ENCODE measurements at regions not wholly inside any gene's neighbourhood (a gene's known extent, or its start where the extent isn't known, plus 50 kb on each side); places are given as distances from the start of the nearest gene placed in this dataset.

- Mint-ChIP-seq H3K4me3 (no peak overlapping the region), H3K4me1 (no peaks in the 10 kb centered on the region), H3K27ac (no peak overlapping the region), H3K27me3 (peaks cover 26% of the 10 kb centered on the region), H3K9me3 (ENCODE audit: insufficient read depth) (no peaks in the 10 kb centered on the region)
- no peak for ATAC-seq (ENCODE audit: low read depth)
- Histone ChIP-seq H3K4me3 (ENCODE audit: control extremely low read depth in 1 of 5, extremely low read depth in 1 of 5, insufficient read depth in 1 of 5, low read depth in 2 of 5, low read length in 4 of 5) (no peak overlapping the region), H4K20me1 (ENCODE audit: control insufficient read depth, insufficient read depth, low read length, poor library complexity, severe bottlenecking) (no peaks in the 10 kb centered on the region), H3K27ac (ENCODE audit: low read length in 2 of 2) (no peak overlapping the region), H3K4me2 (replicated peaks; ENCODE audit: low read depth, low read length, poor library complexity, severe bottlenecking) (no peak overlapping the region), H3K4me1 (ENCODE audit: control insufficient read depth in 2 of 2, insufficient read depth in 2 of 2, low read length in 2 of 2) (no peaks in the 10 kb centered on the region), H3K36me3 (replicated peaks in 1 of 2; ENCODE audit: control extremely low read depth in 1 of 2, control insufficient read depth in 1 of 2, extremely low read depth in 1 of 2, insufficient read depth in 2 of 2, low read length in 1 of 2) (no peaks in the 10 kb centered on the region), H3K9me3 (ENCODE audit: control extremely low read depth in 1 of 3, control insufficient read depth in 2 of 3, insufficient read depth in 1 of 3, low read length in 2 of 3) (peaks cover 0 to 18% (median 0%) of the 10 kb centered on the region in 3 donors), H3K27me3 (replicated peaks in 1 of 4; ENCODE audit: control extremely low read depth in 1 of 4, control insufficient read depth in 3 of 4, insufficient read depth in 4 of 4, low read length in 3 of 4) (peaks cover 0 to 3% (median 0%) of the 10 kb centered on the region in 4 experiments), H3K9ac (ENCODE audit: low read length) (no peak overlapping the region), H3K79me2 (ENCODE audit: control insufficient read depth, insufficient read depth, low read length) (no peaks in the 10 kb centered on the region), H2AFZ (ENCODE audit: insufficient read depth, low read depth, low read length, poor library complexity, severe bottlenecking) (no peak overlapping the region)
- DNase-seq = no peak
- intact Hi-C loops (cut with micrococcal nuclease) = no loop called here
- ChIA-PET CTCF (no interaction called here), POLR2A (no interaction called here)
- TF ChIP-seq EZH2 (IDR thresholded peaks at IDR 0.05; ENCODE audit: borderline replicate concordance, insufficient read depth, low read depth, low read length, poor library complexity, severe bottlenecking) (no peak), CTCF (IDR thresholded peaks at IDR 0.05) (no peak)
- 88% methylated on average over 7 of the region's 12 CpGs for WGBS (ENCODE audit: insufficient coverage)
Observed at GRCh38 chr16:49022351-49022963, 259.2 kb downstream of the CBLN1 start.

- no peak overlapping the region for H2AFZ ChIP-seq (ENCODE audit: insufficient read depth, low read depth, low read length, poor library complexity, severe bottlenecking)
- CTCF ChIA-PET = no interaction called here
Observed at GRCh38 chr16:49021136-49021535, 260.5 kb downstream of the CBLN1 start.

More at GRCh38 chr16:49021136-49021535, 260.5 kb downstream of the CBLN1 start:
- peaks cover 0 to 21% (median 0%) of the 10 kb centered on the region in 3 donors for H3K9me3 ChIP-seq (ENCODE audit: control extremely low read depth in 1 of 3, control insufficient read depth in 2 of 3, insufficient read depth in 1 of 3, low read length in 2 of 3)
- H3K36me3 ChIP-seq (replicated peaks in 1 of 2; ENCODE audit: control extremely low read depth in 1 of 2, control insufficient read depth in 1 of 2, extremely low read depth in 1 of 2, insufficient read depth in 2 of 2, low read length in 1 of 2) = no peaks in the 10 kb centered on the region
- H3K4me3 ChIP-seq (ENCODE audit: control extremely low read depth in 1 of 5, extremely low read depth in 1 of 5, insufficient read depth in 1 of 5, low read depth in 2 of 5, low read length in 4 of 5) = no peak overlapping the region
- Mint-ChIP-seq H3K27me3 (peaks cover 26% of the 10 kb centered on the region), H3K4me1 (no peaks in the 10 kb centered on the region), H3K9me3 (ENCODE audit: insufficient read depth) (no peaks in the 10 kb centered on the region), H3K27ac (no peak overlapping the region), H3K4me3 (no peak overlapping the region)
- no peak overlapping the region for H3K4me2 ChIP-seq (replicated peaks; ENCODE audit: low read depth, low read length, poor library complexity, severe bottlenecking)
- no peak overlapping the region for H3K9ac ChIP-seq (ENCODE audit: low read length)
- WGBS (ENCODE audit: insufficient coverage) = 49% methylated on average over 8 of the region's 9 CpGs
- H3K27ac ChIP-seq (ENCODE audit: low read length in 2 of 2) = no peak overlapping the region
- no peaks in the 10 kb centered on the region for H3K4me1 ChIP-seq (ENCODE audit: control insufficient read depth in 2 of 2, insufficient read depth in 2 of 2, low read length in 2 of 2)
- peaks cover 0 to 3% (median 0%) of the 10 kb centered on the region in 4 experiments for H3K27me3 ChIP-seq (replicated peaks in 1 of 4; ENCODE audit: control extremely low read depth in 1 of 4, control insufficient read depth in 3 of 4, insufficient read depth in 4 of 4, low read length in 3 of 4)
- no peaks in the 10 kb centered on the region for H3K79me2 ChIP-seq (ENCODE audit: control insufficient read depth, insufficient read depth, low read length)
- no peaks in the 10 kb centered on the region for H4K20me1 ChIP-seq (ENCODE audit: control insufficient read depth, insufficient read depth, low read length, poor library complexity, severe bottlenecking)
- POLR2A ChIA-PET = no interaction called here
- ATAC-seq (ENCODE audit: low read depth) (no peak), DNase-seq (no peak)
- intact Hi-C loops (cut with micrococcal nuclease) = no loop called here
- TF ChIP-seq EZH2 (IDR thresholded peaks at IDR 0.05; ENCODE audit: borderline replicate concordance, insufficient read depth, low read depth, low read length, poor library complexity, severe bottlenecking) (no peak), CTCF (IDR thresholded peaks at IDR 0.05) (no peak)

All from B cell (primary cell).